MM.1S (cell line): ENCODE measurements at regions not wholly inside any gene's neighbourhood (a gene's known extent, or its start where the extent isn't known, plus 50 kb on each side); places are given as distances from the start of the nearest gene placed in this dataset.

Experiments used
- EZH2phosphoT487 ChIP-seq: fragments of 300-600 bp; sonication (generic); IDR thresholded peaks from 2 replicates; pipeline ENCODE4 v1.6.1; 2018; ENCODE audit warnings: antibody characterized with exemption, low read length
- TF ChIP-seq, protein P1 (sequence below): fragments of 300-600 bp; sonication (generic); IDR thresholded peaks from 2 replicates; pipeline ENCODE4 v1.5.1; 2016; ENCODE audit warnings: antibody characterized with exemption, low read length, mixed read lengths

GRCh38 chr9:134556531-134557068 is 85.0 kb upstream of the COL5A1 start:
- TF ChIP-seq, protein P1, sequence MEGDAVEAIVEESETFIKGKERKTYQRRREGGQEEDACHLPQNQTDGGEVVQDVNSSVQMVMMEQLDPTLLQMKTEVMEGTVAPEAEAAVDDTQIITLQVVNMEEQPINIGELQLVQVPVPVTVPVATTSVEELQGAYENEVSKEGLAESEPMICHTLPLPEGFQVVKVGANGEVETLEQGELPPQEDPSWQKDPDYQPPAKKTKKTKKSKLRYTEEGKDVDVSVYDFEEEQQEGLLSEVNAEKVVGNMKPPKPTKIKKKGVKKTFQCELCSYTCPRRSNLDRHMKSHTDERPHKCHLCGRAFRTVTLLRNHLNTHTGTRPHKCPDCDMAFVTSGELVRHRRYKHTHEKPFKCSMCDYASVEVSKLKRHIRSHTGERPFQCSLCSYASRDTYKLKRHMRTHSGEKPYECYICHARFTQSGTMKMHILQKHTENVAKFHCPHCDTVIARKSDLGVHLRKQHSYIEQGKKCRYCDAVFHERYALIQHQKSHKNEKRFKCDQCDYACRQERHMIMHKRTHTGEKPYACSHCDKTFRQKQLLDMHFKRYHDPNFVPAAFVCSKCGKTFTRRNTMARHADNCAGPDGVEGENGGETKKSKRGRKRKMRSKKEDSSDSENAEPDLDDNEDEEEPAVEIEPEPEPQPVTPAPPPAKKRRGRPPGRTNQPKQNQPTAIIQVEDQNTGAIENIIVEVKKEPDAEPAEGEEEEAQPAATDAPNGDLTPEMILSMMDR: no peak
- TF ChIP-seq EZH2phosphoT487: no peak
